ENCODE measurements at regions not wholly inside any gene's neighbourhood (a gene's known extent, or its start where the extent isn't known, plus 50 kb on each side); places are given as distances from the start of the nearest gene placed in this dataset.

GRCh38 chr4:53783208-53783859 lies 192.0 kb upstream of the LNX1 start:
- Histone ChIP-seq H3K9me3 (ENCODE audit: control insufficient read depth, insufficient read depth, low read depth, low read length) (no peaks in the 10 kb centered on the region), H3K27me3 (ENCODE audit: control insufficient read depth, insufficient read depth, low read length) (no peaks in the 10 kb centered on the region), H4K20me1 (ENCODE audit: control insufficient read depth, extremely low read depth, insufficient read depth, low read length) (no peaks in the 10 kb centered on the region), H3K4me3 (replicated peaks in 1 of 4; ENCODE audit: control extremely low read depth in 1 of 4, insufficient read depth in 1 of 4, low read depth in 3 of 4, low read length in 4 of 4) (no peak overlapping the region), H3K27ac (ENCODE audit: insufficient read depth, low read length) (no peak overlapping the region), H3K4me1 (ENCODE audit: control insufficient read depth, extremely low read depth, insufficient read depth, low read length) (peaks cover 12% of the 10 kb centered on the region), H2AFZ (ENCODE audit: low read length) (no peak overlapping the region), H3K9ac (ENCODE audit: insufficient read depth, low read length) (no peak overlapping the region), H3K36me3 (ENCODE audit: control insufficient read depth, insufficient read depth, low read length) (no peaks in the 10 kb centered on the region), H3K4me2 (ENCODE audit: extremely low read depth, insufficient read depth, low read length) (no peak overlapping the region), H3K79me2 (ENCODE audit: control insufficient read depth, insufficient read depth, low read length) (no peaks in the 10 kb centered on the region)
- TF ChIP-seq, protein P1, sequence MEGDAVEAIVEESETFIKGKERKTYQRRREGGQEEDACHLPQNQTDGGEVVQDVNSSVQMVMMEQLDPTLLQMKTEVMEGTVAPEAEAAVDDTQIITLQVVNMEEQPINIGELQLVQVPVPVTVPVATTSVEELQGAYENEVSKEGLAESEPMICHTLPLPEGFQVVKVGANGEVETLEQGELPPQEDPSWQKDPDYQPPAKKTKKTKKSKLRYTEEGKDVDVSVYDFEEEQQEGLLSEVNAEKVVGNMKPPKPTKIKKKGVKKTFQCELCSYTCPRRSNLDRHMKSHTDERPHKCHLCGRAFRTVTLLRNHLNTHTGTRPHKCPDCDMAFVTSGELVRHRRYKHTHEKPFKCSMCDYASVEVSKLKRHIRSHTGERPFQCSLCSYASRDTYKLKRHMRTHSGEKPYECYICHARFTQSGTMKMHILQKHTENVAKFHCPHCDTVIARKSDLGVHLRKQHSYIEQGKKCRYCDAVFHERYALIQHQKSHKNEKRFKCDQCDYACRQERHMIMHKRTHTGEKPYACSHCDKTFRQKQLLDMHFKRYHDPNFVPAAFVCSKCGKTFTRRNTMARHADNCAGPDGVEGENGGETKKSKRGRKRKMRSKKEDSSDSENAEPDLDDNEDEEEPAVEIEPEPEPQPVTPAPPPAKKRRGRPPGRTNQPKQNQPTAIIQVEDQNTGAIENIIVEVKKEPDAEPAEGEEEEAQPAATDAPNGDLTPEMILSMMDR (conservative IDR thresholded peaks at IDR 0.05 in 1 of 2, IDR thresholded peaks at IDR 0.05 in 1 of 2; ENCODE audit: low read depth in 1 of 2, low read length in 2 of 2), result no peak
- TF ChIP-seq EZH2 (IDR thresholded peaks at IDR 0.05; ENCODE audit: low read length, missing control alignments), result no peak
- no peak for DNase-seq (ENCODE audit: low read depth in 2 of 2)

DNA sequence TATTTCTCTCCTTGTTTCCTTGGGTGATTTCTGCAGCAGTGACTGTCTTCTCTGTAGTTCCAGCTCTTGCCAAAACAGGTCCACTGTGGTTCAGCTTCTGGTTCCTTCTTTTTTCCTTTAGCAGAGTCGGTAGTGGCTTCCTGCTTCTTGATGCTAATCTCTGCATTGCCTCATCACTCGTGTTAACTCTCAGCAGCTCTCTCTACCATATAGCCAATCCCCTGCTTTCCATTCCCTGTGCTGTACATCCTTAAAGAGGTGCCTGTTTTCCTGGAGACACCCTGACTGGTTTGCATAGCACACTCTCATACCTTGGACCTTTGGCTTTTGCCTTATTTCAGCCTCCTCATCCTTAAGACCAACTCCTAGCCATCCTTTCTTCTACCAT lies 191.2 kb upstream of the LNX1 start:
- H3K4me1 ChIP-seq (ENCODE audit: control insufficient read depth, extremely low read depth, insufficient read depth, low read length), result peaks cover 14% of the 10 kb centered on the region
- H3K9ac ChIP-seq (ENCODE audit: insufficient read depth, low read length), result no peak overlapping the region

GRCh38 chr4:53781629-53782457 lies 190.6 kb upstream of the LNX1 start:
- no peaks in the 10 kb centered on the region for H3K36me3 ChIP-seq (ENCODE audit: control insufficient read depth, insufficient read depth, low read length)
- peaks cover 13% of the 10 kb centered on the region for H3K4me1 ChIP-seq (ENCODE audit: control insufficient read depth, extremely low read depth, insufficient read depth, low read length)
- no peak for TF ChIP-seq EZH2 (IDR thresholded peaks at IDR 0.05; ENCODE audit: low read length, missing control alignments)
- TF ChIP-seq, protein P1 (conservative IDR thresholded peaks at IDR 0.05 in 1 of 2, IDR thresholded peaks at IDR 0.05 in 1 of 2; ENCODE audit: low read depth in 1 of 2, low read length in 2 of 2), result no peak
- peak; percentile 41 to 81 for DNase-seq (ENCODE audit: low read depth in 2 of 2)
- no peaks in the 10 kb centered on the region for H4K20me1 ChIP-seq (ENCODE audit: control insufficient read depth, extremely low read depth, insufficient read depth, low read length)
- peak overlapping the region; percentile 76 for H3K4me2 ChIP-seq (ENCODE audit: extremely low read depth, insufficient read depth, low read length)
- peak overlapping the region; percentile 47 for H3K27ac ChIP-seq (ENCODE audit: insufficient read depth, low read length)
- no peak overlapping the region for H3K9ac ChIP-seq (ENCODE audit: insufficient read depth, low read length)
- no peaks in the 10 kb centered on the region for H3K79me2 ChIP-seq (ENCODE audit: control insufficient read depth, insufficient read depth, low read length)
- H3K27me3 ChIP-seq (ENCODE audit: control insufficient read depth, insufficient read depth, low read length), result no peaks in the 10 kb centered on the region
- H3K4me3 ChIP-seq (replicated peaks in 1 of 4; ENCODE audit: control extremely low read depth in 1 of 4, insufficient read depth in 1 of 4, low read depth in 3 of 4, low read length in 4 of 4), result peak overlapping the region in 1 of 4 experiments; percentile 9
- H3K9me3 ChIP-seq (ENCODE audit: control insufficient read depth, insufficient read depth, low read depth, low read length), result no peaks in the 10 kb centered on the region
- H2AFZ ChIP-seq (ENCODE audit: low read length), result peak overlapping the region; percentile 30

More for the DNA sequence above, 191.2 kb upstream of the LNX1 start:
- peak overlapping the region; percentile 47 for H3K27ac ChIP-seq (ENCODE audit: insufficient read depth, low read length)
- H3K9me3 ChIP-seq (ENCODE audit: control insufficient read depth, insufficient read depth, low read depth, low read length), result no peaks in the 10 kb centered on the region
- TF ChIP-seq EZH2 (IDR thresholded peaks at IDR 0.05; ENCODE audit: low read length, missing control alignments), result no peak
- DNase-seq (ENCODE audit: low read depth in 2 of 2), result peak in 1 of 2 donors; percentile 24
- H3K4me2 ChIP-seq (ENCODE audit: extremely low read depth, insufficient read depth, low read length), result no peak overlapping the region
- H3K4me3 ChIP-seq (replicated peaks in 1 of 4; ENCODE audit: control extremely low read depth in 1 of 4, insufficient read depth in 1 of 4, low read depth in 3 of 4, low read length in 4 of 4), result no peak overlapping the region
- H3K79me2 ChIP-seq (ENCODE audit: control insufficient read depth, insufficient read depth, low read length), result no peaks in the 10 kb centered on the region
- H3K27me3 ChIP-seq (ENCODE audit: control insufficient read depth, insufficient read depth, low read length), result no peaks in the 10 kb centered on the region
- H4K20me1 ChIP-seq (ENCODE audit: control insufficient read depth, extremely low read depth, insufficient read depth, low read length), result no peaks in the 10 kb centered on the region
- no peaks in the 10 kb centered on the region for H3K36me3 ChIP-seq (ENCODE audit: control insufficient read depth, insufficient read depth, low read length)
- H2AFZ ChIP-seq (ENCODE audit: low read length), result peak overlapping the region; percentile 30
